ENCODE measurements at regions not wholly inside any gene's neighbourhood (a gene's known extent, or its start where the extent isn't known, plus 50 kb on each side); places are given as distances from the start of the nearest gene placed in this dataset.

DNA sequence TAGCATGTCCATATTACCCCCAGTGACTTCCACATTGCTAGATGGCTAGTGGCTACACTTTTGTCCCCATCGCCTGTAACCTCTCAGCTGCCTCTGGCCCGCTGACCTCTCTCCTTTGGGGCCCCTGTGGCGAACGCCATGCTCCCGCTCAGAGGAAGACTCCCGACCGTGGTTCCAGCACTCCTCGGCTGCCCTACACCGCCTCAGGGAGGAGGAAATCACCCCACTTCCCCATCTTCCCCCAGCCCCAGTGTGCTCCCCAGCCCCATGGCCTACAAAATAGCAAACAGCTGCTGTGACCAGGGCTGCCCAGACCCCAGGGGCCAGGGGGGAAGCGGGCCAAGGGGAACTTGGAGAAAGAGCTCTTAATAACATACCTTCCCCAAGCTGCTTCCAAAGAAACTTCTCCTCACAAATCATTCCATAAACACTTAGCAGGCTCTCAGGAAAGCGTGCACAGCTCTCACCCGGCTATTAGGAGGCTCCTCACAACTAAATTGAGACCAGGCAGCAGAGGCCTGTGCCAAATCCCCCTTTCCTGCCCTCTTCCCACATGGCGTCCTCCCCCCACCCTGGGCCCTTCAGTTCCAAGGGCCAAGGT, 63.5 kb upstream of the WNT11 start:
- Histone ChIP-seq H3K27me3 (ENCODE audit: control insufficient read depth in 2 of 2, insufficient read depth in 2 of 2, low read length in 2 of 2) (peaks cover 0 to 2% of the 10 kb centered on the region in 2 experiments), H2AFZ (ENCODE audit: low read depth, low read length) (no peak overlapping the region), H3K27ac (ENCODE audit: insufficient read depth, low read depth, low read length) (no peak overlapping the region), H3K36me3 (ENCODE audit: control insufficient read depth in 2 of 2, extremely low read depth in 1 of 2, insufficient read depth in 2 of 2, low read length in 2 of 2) (no peaks in the 10 kb centered on the region), H4K20me1 (replicated peaks; ENCODE audit: control insufficient read depth, extremely low read depth, insufficient read depth, low read length) (no peaks in the 10 kb centered on the region), H3K4me3 (replicated peaks in 1 of 3; ENCODE audit: insufficient read depth in 1 of 3, low read depth in 1 of 3, low read length in 3 of 3) (no peak overlapping the region), H3K9me3 (replicated peaks; ENCODE audit: control insufficient read depth, insufficient read depth, low read length) (no peaks in the 10 kb centered on the region), H3K9me1 (replicated peaks; ENCODE audit: control insufficient read depth, extremely low read depth, insufficient read depth, low read length) (no peaks in the 10 kb centered on the region), H3K9ac (replicated peaks; ENCODE audit: extremely low read depth, insufficient read depth, low read length) (no peak overlapping the region), H3K4me1 (ENCODE audit: control insufficient read depth, extremely low read depth, insufficient read depth, low read length) (no peaks in the 10 kb centered on the region), H3K4me2 (ENCODE audit: insufficient read depth, low read length) (no peak overlapping the region), H3K79me2 (ENCODE audit: control insufficient read depth, insufficient read depth, low read length) (no peaks in the 10 kb centered on the region)
- ChIA-PET CTCF (interaction anchor here (1.2 to 1.9 kb wide), 3 partner anchors 16 to 69 kb away, joined by 3 to 5 read pairs (median 3); no protein-coding TSS in a partner anchor), POLR2A (no interaction called here)
- FAIRE-seq (no peak), DNase-seq (ENCODE audit: low read depth, low spot score) (no peak)
- no peak for TF ChIP-seq POLR2A (IDR thresholded peaks at IDR 0.05; ENCODE audit: low read depth, low read length)
- no peak for TF ChIP-seq POLR2AphosphoS5 (IDR thresholded peaks at IDR 0.05; ENCODE audit: insufficient read depth, low read depth, low read length)
- no peak for TF ChIP-seq MYC (IDR thresholded peaks at IDR 0.05; ENCODE audit: low read depth, low read length)
- no peak for TF ChIP-seq FOS (IDR thresholded peaks at IDR 0.05; ENCODE audit: borderline replicate concordance, insufficient read depth, low read length)
- no peak for TF ChIP-seq EZH2 (IDR thresholded peaks at IDR 0.05; ENCODE audit: borderline replicate concordance, low read depth, low read length, severe bottlenecking)
- TF ChIP-seq JUN (IDR thresholded peaks at IDR 0.05; ENCODE audit: borderline replicate concordance, insufficient read depth, insufficient read length, low read depth): no peak
- no peak for TF ChIP-seq GATA2 (IDR thresholded peaks at IDR 0.05; ENCODE audit: insufficient read depth, insufficient read length, low read depth, low read length)
- TF ChIP-seq MAX (IDR thresholded peaks at IDR 0.05; ENCODE audit: insufficient read depth, insufficient read length): no peak
- TF ChIP-seq CTCF (IDR thresholded peaks at IDR 0.05; ENCODE audit: extremely low read depth in 1 of 2, insufficient read depth in 1 of 2, low read depth in 1 of 2, low read length in 2 of 2): no peak
- dilution Hi-C loops (cut with MboI; ENCODE audit: extremely low pct_ligation_motif_present, low sequenced_read_pairs) (no loop called here), intact Hi-C loops (cut with micrococcal nuclease) (no loop called here)
- no TSS peak for BruUV-seq (replicated peaks)
